Cardiac muscle cell (in vitro differentiated cells and primary cell): ENCODE measurements at regions not wholly inside any gene's neighbourhood (a gene's known extent, or its start where the extent isn't known, plus 50 kb on each side); places are given as distances from the start of the nearest gene placed in this dataset.
"Not testable (repeated sequence)": the region's sequence is repeated elsewhere in the genome, so short reads cannot be mapped to it uniquely, and the experiment has no call there.

Experiments used
- DNase-seq, 2 donors: peaks; one replicate each; pipeline versions ENCODE4 v3.0.0 to v3.0.0-alpha.2; 2010 to 2017; ENCODE audit warnings: low read depth in 1 of 2, low spot score in 1 of 2
- H3K27ac ChIP-seq: fragments of 200-600 bp; sonication (generic); 2 replicates; pipeline ENCODE4 v1.5.1; 2016
- H3K27me3 ChIP-seq: fragments of 200-600 bp; sonication (generic); 2 replicates; pipeline ENCODE4 v1.6.0; 2016; ENCODE audit warnings: control low read depth
- H3K36me3 ChIP-seq: fragments of 200-600 bp; sonication (generic); 2 replicates; pipeline ENCODE4 v1.5.1; 2016; ENCODE audit warnings: control low read depth
- H3K4me1 ChIP-seq: fragments of 200-600 bp; sonication (generic); 2 replicates; pipeline ENCODE4 v1.8.1; 2017; ENCODE audit warnings: low read depth, mild to moderate bottlenecking, mixed run types
- H3K4me3 ChIP-seq: fragments of 200-600 bp; sonication (generic); 2 replicates; pipeline ENCODE4 v1.5.1; 2016; ENCODE audit warnings: mild to moderate bottlenecking
- H3K9me3 ChIP-seq: fragments of 200-600 bp; sonication (generic); 2 replicates; pipeline ENCODE4 v1.5.1; 2017; ENCODE audit warnings: low read depth, mild to moderate bottlenecking, control low read depth
- TF ChIP-seq, protein P1 (sequence below): IDR thresholded peaks from 2 replicates; pipeline ENCODE4 v1.5.1; 2012; ENCODE audit warnings: low read depth, mild to moderate bottlenecking, low read length

DNA sequence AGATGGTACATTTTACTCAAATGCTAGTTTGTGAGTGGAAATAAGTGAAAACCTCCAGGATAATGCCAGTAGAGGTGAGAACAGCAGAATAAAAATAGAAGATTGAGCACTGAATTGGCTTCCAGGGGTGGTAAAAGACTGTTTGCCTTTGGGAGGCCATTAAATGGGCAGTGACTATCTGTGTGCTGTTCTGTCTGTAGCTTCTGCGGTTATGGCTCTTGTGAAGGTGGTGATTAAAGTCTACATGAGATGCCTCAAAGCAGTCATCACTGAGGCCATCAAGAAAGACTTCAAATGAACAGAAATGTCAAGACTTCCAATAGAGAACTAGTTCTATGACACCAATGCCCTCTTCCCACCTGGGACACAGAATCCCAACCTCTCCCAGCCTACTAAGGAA is 108.8 kb downstream of the EFHB start:
- no peak overlapping the region for H3K27ac ChIP-seq
- no peaks in the 10 kb centered on the region for H3K4me1 ChIP-seq
- H3K9me3 ChIP-seq, result no peaks in the 10 kb centered on the region
- H3K4me3 ChIP-seq, result no peak overlapping the region
- H3K27me3 ChIP-seq, result no peaks in the 10 kb centered on the region
- no peaks in the 10 kb centered on the region for H3K36me3 ChIP-seq
- no peak for DNase-seq
- TF ChIP-seq, protein P1, sequence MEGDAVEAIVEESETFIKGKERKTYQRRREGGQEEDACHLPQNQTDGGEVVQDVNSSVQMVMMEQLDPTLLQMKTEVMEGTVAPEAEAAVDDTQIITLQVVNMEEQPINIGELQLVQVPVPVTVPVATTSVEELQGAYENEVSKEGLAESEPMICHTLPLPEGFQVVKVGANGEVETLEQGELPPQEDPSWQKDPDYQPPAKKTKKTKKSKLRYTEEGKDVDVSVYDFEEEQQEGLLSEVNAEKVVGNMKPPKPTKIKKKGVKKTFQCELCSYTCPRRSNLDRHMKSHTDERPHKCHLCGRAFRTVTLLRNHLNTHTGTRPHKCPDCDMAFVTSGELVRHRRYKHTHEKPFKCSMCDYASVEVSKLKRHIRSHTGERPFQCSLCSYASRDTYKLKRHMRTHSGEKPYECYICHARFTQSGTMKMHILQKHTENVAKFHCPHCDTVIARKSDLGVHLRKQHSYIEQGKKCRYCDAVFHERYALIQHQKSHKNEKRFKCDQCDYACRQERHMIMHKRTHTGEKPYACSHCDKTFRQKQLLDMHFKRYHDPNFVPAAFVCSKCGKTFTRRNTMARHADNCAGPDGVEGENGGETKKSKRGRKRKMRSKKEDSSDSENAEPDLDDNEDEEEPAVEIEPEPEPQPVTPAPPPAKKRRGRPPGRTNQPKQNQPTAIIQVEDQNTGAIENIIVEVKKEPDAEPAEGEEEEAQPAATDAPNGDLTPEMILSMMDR, result no peak

DNA sequence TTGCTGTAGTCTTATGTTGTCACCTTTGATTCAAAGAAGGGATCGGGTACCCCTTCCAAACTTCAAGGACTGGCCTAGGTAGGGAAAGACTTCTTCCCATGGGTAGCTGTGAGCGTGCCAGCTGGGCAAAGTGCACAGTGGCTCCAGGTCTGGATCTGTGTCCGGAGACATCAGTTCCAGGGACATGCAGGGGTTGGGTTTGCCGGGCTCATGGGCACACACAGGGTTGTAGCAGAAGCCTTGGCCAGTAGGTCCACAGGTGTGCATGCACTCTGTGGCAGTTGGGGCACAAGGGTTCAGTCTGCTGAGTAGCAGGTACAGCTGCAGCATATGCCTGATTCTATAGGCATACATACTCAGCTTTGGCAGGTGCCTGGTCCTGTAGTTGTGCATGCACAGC is 111.2 kb downstream of the EFHB start:
- no peak for DNase-seq
- TF ChIP-seq, protein P1, result no peak
- Histone ChIP-seq H3K9me3 (no peaks in the 10 kb centered on the region), H3K27ac (no peak overlapping the region), H3K27me3 (no peaks in the 10 kb centered on the region), H3K36me3 (no peaks in the 10 kb centered on the region), H3K4me3 (no peak overlapping the region), H3K4me1 (no peaks in the 10 kb centered on the region)

DNA sequence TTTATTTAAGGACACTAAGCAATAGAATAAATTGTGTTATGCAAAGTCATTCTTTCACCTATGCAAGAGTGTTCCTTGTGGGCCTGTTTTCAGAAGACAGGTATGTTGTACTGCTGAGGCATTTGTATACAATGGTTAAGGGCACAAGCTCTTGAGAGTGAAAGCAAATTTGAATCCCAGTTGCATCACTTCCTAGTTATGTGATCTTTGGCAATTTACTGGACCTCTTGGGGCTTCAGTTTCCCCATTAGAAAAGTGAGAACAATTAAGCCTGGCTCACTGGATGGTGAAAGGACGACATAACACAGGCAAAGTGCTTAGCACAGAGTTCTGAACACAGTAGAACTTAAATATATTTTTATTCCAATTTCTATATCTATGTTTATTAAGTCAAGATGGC is 117.4 kb downstream of the EFHB start:
- Histone ChIP-seq H3K27me3 (no peaks in the 10 kb centered on the region), H3K4me3 (no peak overlapping the region), H3K36me3 (no peaks in the 10 kb centered on the region), H3K9me3 (no peaks in the 10 kb centered on the region), H3K27ac (no peak overlapping the region), H3K4me1 (no peaks in the 10 kb centered on the region)
- DNase-seq, result no peak
- TF ChIP-seq, protein P1, result no peak

DNA sequence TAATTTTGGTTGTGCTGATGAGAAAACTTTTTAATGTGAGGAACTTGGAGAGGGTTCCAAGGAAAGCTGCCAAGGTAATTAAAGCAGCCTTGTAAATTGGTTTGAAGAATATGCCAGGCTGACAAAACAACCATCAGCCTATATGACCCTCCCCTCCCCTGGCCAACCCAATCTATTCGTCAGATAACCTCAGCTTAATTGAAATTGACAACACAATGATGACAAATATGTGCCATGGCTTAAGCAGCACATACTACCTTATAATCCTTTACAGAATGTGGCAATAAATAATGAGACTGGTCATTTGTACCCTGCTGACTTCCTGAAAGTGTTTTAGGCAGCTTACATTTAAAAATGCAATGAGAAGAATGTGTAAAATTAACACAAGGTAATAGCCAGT is 118.2 kb downstream of the EFHB start:
- H3K4me1 ChIP-seq, result no peaks in the 10 kb centered on the region
- H3K27ac ChIP-seq, result no peak overlapping the region
- no peak for DNase-seq
- TF ChIP-seq, protein P1, result no peak
- H3K27me3 ChIP-seq, result no peaks in the 10 kb centered on the region
- H3K9me3 ChIP-seq, result no peaks in the 10 kb centered on the region
- no peaks in the 10 kb centered on the region for H3K36me3 ChIP-seq
- H3K4me3 ChIP-seq, result no peak overlapping the region

DNA sequence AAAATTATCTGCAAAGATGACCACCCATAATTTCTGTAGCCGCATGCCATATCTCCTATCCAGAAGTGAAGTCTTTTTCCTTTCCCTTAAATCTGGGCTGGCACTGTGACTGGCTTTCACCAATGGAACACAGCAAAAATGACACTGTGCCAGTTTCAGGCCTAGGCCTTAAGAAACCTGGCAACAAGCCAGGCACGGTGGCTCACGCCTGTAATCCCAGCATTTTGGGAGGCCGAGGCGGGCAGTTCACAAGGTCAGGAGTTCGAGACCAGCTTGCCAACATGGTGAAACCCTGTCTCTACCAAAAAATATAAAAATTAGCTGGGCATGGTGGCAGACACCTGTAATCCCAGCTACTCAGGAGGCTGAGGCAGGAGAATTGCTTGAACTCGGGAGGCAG is 120.3 kb downstream of the EFHB start:
- H3K27me3 ChIP-seq, H3K36me3 ChIP-seq, DNase-seq, H3K4me3 ChIP-seq, H3K4me1 ChIP-seq, H3K9me3 ChIP-seq, H3K27ac ChIP-seq: not testable (repeated sequence)

DNA sequence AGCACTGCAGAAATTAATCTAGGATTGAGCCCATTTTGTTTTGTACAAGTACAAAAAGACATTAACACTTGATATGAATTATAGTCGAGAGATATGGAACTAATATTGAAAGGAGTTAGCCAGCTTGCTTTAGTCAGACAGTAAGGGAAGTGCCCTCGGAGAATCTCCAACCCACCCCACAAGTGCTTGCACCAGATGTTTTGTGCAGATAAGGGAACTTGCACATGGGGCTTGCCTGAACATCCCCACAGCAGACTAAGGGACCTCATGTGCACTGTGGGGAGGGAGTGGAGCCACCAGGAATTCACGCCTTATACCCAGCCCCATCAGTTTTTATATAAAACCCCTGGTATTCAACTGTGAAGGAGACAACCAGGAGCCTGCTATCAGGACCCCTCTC is 122.3 kb downstream of the EFHB start:
- no peaks in the 10 kb centered on the region for H3K27me3 ChIP-seq
- no peak overlapping the region for H3K4me3 ChIP-seq
- H3K9me3 ChIP-seq, result no peaks in the 10 kb centered on the region
- no peak for DNase-seq
- TF ChIP-seq, protein P1, result no peak
- H3K27ac ChIP-seq, result no peak overlapping the region
- H3K36me3 ChIP-seq, result no peaks in the 10 kb centered on the region
- no peaks in the 10 kb centered on the region for H3K4me1 ChIP-seq
